Tibial nerve (tissue), 4 donors: ENCODE measurements at regions not wholly inside any gene's neighbourhood (a gene's known extent, or its start where the extent isn't known, plus 50 kb on each side); places are given as distances from the start of the nearest gene placed in this dataset.

Experiments
- EP300 ChIP-seq, 2 donors: sonication (generic); formaldehyde crosslinking; IDR thresholded peaks; one replicate each; pipeline ENCODE4 v1.6.1; 2017; ENCODE audit warnings: antibody characterized with exemption in 2 of 2, mild to moderate bottlenecking in 1 of 2
- TF ChIP-seq, protein P1 (sequence below), 5 experiments: fragments of 200-600 bp in 3 of 5; fragments of 450-650 bp in 2 of 5; sonication (generic) in 3 of 5; IDR thresholded peaks; one replicate each; pipeline ENCODE4 v1.5.1; 2016 to 2019; ENCODE audit warnings: antibody characterized with exemption in 5 of 5, mild to moderate bottlenecking in 3 of 5, moderate library complexity in 2 of 5

DNA sequence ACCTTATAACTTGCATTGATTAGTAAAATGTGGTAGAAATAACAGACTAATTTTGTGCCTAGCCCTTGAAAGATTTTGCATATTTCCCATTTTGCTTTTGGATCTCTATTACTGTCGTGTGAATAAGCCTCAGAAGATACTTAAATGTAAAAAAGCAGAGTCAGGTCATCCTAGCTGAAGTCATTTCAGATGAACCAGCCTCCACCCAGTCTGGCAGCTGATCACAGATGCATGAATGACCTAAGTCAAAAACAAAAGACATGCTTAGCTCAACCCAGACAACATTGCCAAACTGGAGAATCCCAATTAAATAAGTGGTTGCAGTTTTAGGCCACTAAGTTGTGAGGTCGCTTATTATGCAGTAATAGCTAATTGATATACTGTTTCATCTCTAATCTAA is 349.9 kb downstream of the C12orf50 start:
- TF ChIP-seq, protein P1, sequence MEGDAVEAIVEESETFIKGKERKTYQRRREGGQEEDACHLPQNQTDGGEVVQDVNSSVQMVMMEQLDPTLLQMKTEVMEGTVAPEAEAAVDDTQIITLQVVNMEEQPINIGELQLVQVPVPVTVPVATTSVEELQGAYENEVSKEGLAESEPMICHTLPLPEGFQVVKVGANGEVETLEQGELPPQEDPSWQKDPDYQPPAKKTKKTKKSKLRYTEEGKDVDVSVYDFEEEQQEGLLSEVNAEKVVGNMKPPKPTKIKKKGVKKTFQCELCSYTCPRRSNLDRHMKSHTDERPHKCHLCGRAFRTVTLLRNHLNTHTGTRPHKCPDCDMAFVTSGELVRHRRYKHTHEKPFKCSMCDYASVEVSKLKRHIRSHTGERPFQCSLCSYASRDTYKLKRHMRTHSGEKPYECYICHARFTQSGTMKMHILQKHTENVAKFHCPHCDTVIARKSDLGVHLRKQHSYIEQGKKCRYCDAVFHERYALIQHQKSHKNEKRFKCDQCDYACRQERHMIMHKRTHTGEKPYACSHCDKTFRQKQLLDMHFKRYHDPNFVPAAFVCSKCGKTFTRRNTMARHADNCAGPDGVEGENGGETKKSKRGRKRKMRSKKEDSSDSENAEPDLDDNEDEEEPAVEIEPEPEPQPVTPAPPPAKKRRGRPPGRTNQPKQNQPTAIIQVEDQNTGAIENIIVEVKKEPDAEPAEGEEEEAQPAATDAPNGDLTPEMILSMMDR (IDR thresholded peaks at IDR 0.05), result no peak
- TF ChIP-seq EP300 (IDR thresholded peaks at IDR 0.05), result no peak
